ELF-1 (cell line): ENCODE measurements at regions not wholly inside any gene's neighbourhood (a gene's known extent, or its start where the extent isn't known, plus 50 kb on each side); places are given as distances from the start of the nearest gene placed in this dataset.
A peak's percentile ranks its signal among the peaks of the same experiment; 100 is the strongest.

ENCODE experiments used
- DNase-seq: peaks from one replicate; pipeline ENCODE4 v3.0.0-alpha.2; 2016; ENCODE audit warnings: low read depth, low spot score

- DNase-seq = no peak
These were observed 50.8 kb upstream of the KCNJ6 start for GRCh38 chr21:37967036-37967435.

- DNase-seq = no peak
These were observed 52.5 kb upstream of the KCNJ6 start for GRCh38 chr21:37968744-37969143.

- DNase-seq = no peak
These were observed 54.3 kb upstream of the KCNJ6 start for GRCh38 chr21:37970548-37970947.

GRCh38 chr21:37971390-37971950 lies 55.2 kb upstream of the KCNJ6 start:
- no peak for DNase-seq

DNA sequence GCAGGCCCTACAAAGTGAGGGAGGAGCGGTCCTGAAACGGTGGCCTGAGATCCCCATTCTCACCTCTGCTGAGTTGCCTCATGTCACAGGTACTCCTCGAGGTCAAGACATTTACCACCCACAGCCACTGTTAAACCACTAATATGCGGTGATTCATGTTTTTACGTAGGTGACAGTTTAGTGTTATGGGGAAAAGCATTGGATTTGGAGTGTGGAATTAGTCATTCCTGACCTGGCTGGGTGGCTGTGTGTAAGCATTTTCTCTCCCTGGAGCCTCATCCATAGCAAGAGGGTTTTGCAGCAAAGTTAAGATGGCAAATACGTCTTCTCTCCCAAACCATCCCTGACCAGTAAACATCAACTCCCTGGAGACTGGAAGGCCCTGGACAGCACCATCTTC lies 57.8 kb upstream of the KCNJ6 start:
- no peak for DNase-seq

GRCh38 chr21:37982496-37983318 lies 66.5 kb upstream of the KCNJ6 start:
- no peak for DNase-seq

GRCh38 chr21:37983336-37984095 lies 67.3 kb upstream of the KCNJ6 start:
- no peak for DNase-seq

DNA sequence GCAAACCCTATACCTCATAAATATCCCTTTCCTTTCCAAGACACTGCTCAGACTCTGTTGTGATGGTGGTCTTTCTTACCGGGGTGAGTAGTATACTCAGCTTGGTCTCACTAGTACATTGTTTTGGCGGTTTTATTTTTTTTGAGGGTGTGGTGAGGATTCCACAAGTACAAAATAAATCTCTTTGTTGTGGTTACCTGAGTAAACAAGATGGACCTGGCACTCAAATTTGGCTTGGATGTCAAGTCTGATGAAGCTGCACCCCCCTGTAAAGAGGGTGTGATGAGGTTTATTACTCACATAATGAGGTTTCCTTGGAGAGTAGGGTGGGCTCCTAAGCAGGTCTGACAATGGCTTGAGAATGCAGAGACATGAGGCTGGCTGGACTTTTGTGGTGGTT lies 68.2 kb upstream of the KCNJ6 start:
- no peak for DNase-seq

- DNase-seq = no peak
These were observed 69.7 kb upstream of the KCNJ6 start for GRCh38 chr21:37986000-37986399.

- DNase-seq = no peak
These were observed 70.6 kb upstream of the KCNJ6 start for GRCh38 chr21:37986751-37987399.

GRCh38 chr21:37987668-37988067 lies 71.4 kb upstream of the KCNJ6 start:
- DNase-seq = no peak

DNA sequence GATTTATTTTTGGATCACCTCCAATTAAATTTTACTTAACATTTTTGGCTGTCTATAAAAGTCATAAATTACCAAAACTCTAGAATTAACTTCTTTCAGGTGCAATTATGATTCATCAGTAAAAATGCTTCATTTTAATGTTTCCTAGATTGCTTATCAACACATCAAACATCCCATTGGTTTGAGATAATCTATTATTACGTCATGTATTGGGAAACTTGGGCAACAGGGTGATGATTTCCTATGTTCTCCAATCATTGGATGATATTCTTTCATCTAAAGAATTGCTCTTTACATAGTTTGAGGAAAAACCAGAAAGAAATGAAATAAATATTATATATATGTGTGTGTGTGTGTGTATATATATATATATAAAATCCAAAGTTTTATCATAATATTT lies 76.8 kb upstream of the KCNJ6 start:
- DNase-seq = no peak

DNA sequence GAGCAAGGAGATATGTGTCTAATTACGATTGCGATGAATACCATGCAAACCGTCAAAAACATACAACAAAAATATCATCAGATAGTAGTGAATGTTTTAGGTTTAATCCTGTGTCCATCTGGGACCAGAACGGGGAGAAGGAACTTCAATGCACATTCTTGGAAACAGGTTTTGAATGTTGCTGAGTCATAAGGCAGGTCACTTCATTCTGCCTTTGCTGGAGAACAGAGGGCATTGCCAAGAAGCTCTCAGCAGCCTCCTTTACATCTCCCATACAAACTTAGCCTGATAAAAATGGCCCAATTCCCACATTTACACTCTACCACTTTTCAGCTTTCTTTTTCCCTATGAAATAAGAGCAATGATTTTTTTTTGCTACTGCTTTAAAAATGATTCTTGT lies 78.0 kb upstream of the KCNJ6 start:
- DNase-seq = no peak

- DNase-seq = no peak
These were observed 96.4 kb upstream of the KCNJ6 start for GRCh38 chr21:38012672-38013071.

DNA sequence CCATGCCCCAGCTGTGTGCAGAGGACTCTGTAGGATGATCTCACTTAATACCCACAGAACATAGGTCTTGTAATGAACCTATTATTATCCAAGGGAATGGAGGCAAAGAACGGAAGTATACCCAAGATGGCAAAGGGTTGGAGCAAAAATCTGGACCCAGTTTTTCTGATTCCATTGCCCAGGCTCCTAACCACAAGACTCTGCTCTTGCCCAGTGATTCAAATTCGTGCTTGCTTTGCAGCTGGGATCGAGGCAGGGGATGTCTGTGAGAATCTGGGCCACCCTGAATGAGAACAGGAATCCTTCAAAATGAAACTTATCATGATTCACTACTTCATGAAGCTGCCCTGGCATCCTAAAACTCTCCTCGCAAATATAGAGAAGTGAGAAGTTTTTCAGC lies 97.5 kb upstream of the KCNJ6 start:
- DNase-seq = no peak

- no peak for DNase-seq
These were observed 98.0 kb upstream of the KCNJ6 start for GRCh38 chr21:38014298-38014697.

- no peak for DNase-seq
These were observed 111.7 kb upstream of the KCNJ6 start for GRCh38 chr21:38027901-38028498.

DNA sequence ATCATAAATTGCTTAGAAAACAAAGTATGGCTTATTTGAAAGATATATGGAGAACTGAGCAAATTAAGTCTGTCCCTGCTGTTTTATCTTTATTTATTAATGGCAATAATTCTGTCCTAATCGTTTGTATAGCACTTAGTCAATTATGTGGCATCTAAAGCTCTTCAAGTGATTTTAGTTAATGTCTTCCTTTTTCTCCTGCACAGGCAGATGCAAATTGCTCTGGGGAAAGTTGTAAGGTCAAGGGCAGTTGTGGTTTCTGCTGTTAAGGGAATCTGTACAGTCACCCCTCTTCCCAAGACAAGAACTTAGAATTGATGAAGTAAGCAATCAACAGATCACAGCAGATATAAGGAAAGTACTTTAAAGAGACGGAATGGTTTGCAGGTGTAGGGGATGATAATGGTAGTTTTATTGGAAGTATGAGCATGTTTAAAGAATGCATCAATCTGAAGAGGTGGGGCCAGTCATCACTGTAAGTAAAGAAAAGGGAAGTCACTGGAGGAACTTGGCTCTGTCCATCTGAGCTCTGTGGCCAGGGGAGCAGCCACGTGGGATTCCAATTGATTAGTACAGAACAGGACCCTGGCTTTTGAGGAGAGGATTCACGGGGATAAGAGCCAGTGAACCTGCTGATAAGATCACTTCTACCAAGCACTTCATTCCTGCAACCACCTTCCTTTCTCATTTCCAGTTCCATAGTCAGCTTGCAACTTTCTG lies 116.0 kb upstream of the KCNJ6 start:
- DNase-seq = no peak

GRCh38 chr21:38036016-38036415 lies 119.8 kb upstream of the KCNJ6 start:
- DNase-seq = peak; percentile 20

GRCh38 chr21:38037416-38037815 lies 121.2 kb upstream of the KCNJ6 start:
- DNase-seq = no peak

DNA sequence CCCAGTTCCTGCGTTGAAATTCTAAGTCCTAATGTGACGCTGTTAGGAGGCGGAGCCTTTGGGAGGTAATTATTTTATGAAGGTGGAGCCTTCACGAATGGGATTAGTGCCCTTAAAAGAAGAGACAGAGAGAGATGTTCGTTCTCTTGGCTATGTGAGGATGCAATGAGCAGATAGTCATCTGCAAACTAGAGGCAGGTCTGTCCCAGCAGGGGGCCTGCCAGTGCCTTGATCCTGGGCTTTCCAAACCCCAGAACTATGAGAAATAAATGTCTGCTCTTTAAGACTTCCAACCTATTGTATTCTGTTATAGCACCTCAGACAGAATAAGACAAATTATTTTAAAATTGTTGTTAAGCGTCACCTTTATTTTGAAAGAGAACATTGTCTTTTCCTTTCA lies 123.1 kb upstream of the KCNJ6 start:
- no peak for DNase-seq
